Activated CD4-positive, alpha-beta T cell treated with anti-CD3 and anti-CD28 coated beads, Interleukin-2, amount 50 U/mL, for 16 hours (primary cell): ENCODE measurements at regions not wholly inside any gene's neighbourhood (a gene's known extent, or its start where the extent isn't known, plus 50 kb on each side); places are given as distances from the start of the nearest gene placed in this dataset.
"Not testable (repeated sequence)": the region's sequence is repeated elsewhere in the genome, so short reads cannot be mapped to it uniquely, and the experiment has no call there.

Experiments used
- DNase-seq: peaks from one replicate; pipeline ENCODE4 v3.0.0-alpha.2; 2020

DNA sequence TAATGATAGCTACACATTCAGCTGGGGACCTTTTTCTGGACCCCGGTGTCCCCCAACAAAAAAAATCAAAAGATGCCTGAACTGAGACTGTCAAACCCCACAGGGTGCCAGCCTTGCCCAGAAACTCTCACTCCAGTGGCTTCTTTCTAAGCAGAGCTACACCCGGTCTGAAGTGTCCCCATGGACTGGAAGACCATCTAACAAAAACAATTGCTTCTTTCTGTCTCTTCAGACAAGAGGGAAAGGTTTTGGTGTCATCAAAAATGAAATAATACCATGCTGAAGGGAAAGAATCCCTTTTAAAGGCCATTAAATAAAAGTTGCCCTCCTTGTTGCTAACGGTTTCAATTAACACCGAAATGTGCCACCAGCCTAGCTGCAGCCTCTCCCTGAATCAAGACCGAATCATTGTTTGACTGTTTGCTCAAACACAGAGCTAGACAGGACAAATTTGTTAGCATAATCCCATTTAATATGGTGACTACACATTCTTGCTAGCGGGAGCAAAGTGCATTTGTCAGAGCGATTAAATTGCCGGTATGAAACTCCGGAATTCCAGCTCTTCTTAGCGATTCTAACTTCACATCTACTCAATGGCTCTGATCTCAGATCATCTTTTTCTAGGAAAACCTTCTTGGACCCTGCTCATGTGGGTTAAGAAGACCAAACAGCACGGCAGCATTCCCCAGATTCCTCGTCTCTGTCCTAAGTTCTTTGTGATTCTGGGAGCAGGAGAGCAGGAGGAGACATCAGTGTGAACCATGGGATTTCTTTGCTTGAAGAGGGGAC lies 397.5 kb upstream of the PRKCQ start:
- DNase-seq: no peak

DNA sequence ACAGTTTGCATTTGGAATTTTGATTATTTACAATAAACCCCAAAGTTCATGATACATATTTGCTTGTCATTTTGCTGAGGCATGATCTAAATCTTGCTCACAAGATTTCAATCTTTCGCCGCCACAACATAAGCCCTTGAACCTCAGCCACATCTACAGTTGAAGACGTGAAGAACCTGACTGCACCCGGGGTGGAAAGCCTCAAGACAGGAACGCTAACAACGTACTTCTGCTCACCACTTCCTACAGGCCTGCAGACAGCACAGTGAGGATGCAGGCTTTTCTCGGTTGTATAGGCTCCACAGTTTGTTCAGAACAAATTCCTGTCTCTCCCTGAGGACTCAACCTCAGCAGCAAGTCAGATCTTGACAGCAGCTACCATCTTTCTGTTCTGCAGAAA lies 393.8 kb upstream of the PRKCQ start:
- peak; percentile 15 for DNase-seq

DNA sequence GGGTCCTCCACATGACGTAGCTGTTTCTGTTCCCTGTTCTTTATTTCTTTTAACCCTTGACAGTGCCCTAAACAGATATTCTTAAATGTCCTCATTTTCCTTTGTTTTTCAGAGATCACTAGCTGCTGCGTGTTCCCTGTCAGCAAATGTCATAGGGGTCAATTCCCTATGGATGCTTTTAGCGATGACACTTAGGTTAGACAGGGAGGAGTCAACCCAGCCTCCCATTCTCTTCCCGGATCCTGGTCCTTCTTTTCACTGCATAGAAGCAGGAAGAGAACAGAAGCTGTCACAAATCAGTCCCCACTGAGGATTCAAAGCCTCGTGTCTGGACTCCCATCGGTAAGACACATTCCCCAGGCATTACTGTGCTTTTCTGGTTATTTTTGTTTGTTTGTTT lies 392.1 kb upstream of the PRKCQ start:
- DNase-seq: no peak

DNA sequence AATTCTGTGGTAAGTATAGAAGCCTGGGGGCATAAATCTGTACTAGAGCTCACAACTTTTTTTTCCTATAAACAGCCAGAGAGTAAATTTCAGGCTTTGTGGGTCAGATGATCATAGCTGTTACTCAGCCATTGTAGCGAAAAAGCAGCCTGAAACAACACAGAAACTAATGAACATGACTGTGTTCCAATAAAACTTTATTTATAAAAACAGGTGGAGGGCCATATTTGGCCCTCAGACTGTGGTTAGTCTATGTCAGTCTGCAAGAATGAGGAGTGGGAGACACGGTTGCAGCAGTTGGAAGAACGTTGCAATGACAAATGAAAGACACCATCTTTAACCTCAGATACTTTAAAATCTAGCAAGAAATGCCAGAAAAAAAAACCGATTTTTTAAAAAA lies 389.6 kb upstream of the PRKCQ start:
- no peak for DNase-seq

DNA sequence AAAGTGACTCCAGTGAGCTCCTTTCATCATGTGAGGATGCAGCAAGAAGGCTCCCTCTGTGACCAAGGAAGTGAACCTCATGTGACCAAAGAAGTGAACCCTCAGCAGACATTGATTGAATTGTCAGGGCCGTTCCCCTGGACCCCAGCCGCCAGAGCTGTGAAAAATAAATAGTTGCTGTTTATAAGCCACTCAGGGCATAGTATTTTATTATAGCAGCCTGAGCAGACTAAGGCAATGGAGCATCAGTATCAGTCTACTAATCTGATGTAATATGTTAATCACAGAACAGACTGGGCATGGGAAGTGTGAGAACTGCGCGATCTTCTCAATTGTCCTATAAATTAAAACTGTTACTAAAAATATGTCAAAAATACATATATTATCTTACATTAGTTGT lies 384.5 kb upstream of the PRKCQ start:
- no peak for DNase-seq

DNA sequence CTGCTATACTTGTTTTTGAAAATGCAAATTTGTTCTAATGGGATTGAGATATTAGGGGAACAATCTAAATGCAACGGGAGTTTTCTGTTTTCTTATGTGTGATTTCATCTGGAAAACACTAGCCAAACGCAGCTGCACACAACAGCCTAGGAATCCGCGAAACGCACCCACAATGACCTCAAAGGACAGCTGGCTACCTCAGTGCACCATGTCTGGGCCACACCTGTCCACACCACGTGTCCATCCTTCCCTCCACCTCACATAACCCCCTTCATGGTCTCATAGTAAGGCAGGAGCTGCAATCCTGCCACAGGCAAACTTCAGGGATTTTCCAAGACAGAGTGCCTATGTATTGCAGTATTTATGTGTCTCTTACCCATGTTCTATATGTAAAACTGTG lies 382.5 kb upstream of the PRKCQ start:
- DNase-seq: no peak

DNA sequence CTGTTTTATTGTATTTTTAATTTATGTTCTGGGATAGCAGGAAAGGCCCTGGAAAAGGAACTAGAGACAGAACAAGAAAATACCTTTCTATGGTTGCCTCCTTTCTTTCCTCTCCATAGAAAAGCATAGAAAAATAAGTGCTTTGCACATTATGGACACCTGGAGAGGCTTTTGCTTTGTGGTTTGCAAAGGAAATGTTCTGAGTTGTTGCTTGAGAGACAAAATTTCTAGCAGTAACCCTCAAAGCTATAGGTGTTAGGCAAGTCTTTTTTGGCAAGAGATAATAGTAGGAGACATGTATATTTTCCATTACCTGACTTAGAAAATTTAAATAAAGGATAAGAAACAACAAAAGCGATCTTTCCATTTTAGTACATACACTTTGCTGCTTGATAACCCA lies 378.6 kb upstream of the PRKCQ start:
- no peak for DNase-seq

DNA sequence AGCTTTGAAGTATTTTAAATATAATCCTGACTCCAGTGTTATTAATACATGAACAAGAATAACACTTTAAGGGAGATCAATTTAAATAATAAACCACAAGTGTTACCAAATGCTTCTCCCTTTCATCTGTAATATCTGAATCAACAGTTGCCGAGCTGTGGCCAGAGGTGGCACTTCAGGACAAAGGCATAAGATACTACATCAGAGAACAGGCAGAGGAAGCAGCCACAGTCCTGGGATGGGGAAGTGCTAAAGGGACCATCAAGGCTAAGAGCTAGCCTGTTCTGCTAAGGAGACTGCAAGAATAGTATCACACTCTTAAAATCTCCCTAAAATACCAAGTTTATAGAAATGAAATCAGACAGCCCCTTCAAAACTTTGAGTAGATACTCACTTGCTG lies 378.2 kb upstream of the PRKCQ start:
- no peak for DNase-seq

DNA sequence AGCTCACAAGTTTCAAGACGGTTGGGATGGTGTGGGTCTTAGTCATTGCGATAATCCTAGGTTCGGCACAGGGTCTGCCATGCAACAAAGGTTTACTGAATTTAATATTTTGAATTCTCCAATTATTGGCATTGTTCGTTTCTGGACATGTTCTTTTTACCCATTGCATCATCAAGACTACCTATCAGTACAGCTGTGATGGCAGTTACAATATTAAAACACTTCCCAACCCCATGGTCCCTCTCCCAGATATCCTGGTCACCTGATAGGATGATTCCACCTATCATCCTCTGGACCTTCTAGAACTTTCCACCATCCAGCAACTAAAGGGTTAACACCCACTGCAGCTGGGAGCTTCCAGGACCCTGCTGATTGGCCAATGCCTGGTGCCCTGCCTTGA lies 377.8 kb upstream of the PRKCQ start:
- DNase-seq: no peak

DNA sequence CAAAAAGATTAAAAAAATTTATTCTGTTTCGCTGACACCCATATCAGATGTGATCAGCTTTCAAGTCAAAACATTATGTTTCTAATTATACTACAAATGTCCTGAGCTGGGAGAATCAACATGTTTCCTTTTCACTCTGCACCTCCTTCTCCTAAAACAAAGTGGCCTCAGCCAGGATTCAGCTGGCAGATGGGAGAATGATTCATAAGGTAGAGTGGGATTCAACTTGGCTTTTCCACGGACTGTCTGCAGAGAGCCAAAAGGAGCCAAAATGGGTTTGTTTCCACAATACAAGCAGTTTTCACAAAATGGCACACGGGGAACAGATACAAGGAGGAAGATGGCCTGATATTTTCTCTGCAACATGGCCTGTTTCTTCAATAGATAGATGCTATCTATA lies 376.5 kb upstream of the PRKCQ start:
- no peak for DNase-seq

DNA sequence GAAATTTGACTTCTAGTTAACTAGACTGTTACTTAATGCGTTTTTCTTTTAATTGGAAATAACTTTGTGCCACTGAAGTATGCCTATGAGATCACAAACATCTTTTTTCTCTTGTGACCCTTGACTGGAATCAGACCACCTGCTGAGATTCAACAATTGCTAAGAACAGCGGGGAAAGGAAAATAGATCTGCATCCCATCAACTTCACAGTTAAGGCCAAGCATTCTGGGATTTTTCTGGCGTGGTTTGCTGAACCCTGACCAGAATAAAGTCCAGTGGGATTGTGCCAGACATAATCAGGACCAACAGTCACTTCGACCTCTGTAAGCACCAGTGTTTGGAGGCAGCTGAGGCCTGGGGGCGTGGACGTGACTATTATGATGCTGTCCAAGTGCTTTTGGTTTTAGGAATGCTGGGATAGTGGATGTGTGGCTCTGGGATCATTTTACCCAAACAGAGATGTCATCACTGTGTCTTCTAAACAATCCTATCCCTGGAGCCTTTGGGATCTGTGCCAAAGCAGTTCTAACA lies 373.3 kb upstream of the PRKCQ start:
- no peak for DNase-seq

DNA sequence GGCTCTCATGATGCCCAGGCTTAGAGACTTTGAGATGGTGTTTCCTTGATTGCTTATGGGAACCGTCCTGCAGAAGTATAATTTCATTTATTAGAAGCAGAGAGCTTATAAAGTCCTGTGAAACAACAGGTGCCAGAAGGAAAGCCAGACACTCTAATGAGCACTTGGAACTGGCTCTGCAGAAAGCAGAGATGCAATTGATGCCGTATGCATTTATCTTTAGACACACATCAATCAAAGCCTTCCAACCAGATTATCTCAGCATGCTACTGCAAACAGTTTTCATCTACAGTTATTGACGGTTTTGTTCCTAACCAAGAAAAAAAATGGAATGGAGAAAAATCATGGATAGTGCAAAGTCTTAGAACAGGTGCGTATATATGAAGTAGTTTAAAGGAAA lies 371.7 kb upstream of the PRKCQ start:
- no peak for DNase-seq

DNA sequence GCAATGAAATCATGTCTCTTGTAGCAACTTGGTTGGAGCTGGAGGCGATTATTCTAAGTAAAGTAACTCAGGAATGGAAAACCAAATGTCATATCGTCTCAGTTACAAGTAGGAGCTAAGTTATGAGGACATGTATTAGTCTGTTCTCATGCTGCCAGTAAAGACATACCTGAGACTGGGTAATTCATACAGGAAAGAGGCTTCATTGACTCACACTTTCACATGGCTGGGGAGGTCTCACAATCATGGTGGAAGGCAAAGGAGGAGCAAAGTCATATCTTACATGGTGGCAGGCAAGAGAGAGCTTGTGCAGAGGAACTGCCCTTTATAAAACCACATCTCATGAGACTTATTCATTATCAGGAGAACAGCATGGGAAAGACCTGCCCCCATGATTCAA lies 370.1 kb upstream of the PRKCQ start:
- DNase-seq: no peak

DNA sequence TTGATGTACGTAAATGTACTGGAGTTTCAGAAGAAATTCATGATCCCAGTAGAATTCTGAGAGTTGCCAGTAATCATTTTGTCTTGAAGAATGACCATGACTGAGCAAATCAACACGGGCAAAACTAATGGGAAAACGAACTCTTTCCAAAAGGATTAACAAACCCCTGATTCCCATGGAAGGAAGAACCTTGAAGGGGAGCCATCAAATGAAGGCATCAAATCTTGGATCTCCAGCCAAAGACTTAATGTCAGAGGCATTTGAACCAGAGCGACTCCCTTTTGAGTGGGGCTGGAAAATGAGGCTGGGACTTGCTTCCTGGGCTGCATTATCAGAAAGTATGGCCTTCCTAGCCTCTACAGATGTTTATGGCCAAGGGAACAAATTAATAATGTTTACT lies 364.4 kb upstream of the PRKCQ start:
- no peak for DNase-seq

DNA sequence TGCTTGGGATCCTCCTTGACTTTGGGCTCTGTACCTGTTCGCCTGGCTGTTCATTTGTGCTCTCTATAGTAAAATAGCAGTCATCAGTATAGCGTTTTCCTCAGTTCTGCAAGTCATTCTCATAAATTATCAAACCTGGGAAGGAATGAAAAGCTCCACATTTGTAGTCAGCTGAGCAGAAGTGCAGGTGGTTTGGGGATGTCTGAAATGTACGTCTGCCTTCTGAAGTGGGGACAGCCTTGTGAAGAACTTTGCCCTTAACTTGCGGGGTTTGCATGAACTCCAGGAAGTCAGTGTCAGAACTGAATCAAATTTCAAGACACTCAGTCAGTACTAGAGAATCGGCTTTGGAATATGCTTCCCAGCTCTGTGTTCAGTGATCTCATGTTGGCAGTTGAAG lies 358.3 kb upstream of the PRKCQ start:
- DNase-seq: no peak

DNA sequence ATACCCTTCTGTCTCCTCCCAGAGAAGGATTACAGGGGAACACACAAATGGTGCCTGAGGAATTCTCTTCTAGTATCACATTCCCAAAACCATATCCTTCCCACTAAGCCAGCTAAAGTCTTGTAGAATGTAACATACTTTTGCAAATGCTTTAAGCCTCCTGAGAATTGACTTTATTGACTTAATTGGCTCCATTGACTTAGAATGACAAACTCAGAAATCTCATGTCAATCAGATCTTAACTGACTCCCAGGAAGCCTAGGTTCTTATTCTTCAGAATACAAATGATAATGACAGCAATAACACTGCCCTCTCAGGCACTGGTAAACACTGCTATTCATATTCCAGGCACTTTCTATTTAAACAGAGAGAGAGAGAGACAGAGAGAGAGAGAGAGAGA lies 356.9 kb upstream of the PRKCQ start:
- no peak for DNase-seq

DNA sequence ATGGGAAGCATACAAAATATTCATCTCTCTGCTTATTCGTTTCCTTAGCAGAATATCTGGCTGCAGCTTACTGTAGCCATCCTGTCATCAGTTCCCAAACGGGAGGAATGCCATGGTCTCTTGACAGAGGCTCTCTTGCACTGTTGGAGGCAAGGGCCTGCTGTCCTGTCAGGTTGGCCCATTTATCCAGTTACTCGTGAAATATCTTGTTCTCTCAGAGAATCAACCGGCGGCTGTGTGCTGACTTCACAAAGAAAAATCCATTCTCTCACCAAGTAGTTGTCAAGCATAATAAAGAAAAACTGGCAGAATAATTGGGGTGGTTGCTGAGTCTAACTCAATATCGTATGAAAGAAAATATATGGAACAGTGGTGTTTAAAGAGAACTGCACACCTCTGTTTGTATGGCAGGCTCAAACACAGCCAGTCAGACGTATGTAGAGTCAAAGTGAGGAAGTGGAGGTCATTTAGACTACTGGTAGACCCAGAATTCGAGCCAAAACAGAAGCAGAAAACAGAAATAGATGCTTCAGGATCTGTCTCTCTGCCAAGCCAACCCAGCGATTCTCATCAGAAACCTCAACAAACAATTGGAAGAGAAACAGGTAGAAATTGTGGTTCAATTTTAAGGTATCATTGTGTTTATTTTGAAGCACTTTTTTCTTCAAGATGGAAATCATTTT lies 349.2 kb upstream of the PRKCQ start:
- DNase-seq: no peak

DNA sequence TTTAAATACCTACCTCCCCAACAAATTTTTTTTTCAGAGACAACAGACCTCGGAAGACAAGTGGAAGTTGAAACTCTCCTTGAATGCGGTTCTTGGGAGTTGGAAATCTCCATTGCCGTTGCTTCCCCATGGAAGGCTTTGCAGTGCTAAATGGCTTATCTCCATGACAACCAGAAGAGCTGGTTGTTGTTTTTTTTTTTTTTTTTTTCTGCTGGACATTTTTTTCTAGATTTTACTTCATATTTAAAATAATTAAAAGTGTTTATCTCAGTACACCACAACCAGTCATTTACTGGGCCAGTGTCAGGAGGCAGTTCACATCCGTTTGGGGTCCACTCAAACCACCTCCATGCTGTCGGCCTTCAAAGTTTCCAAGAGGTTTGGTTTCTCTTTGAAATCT lies 348.5 kb upstream of the PRKCQ start:
- no peak for DNase-seq

DNA sequence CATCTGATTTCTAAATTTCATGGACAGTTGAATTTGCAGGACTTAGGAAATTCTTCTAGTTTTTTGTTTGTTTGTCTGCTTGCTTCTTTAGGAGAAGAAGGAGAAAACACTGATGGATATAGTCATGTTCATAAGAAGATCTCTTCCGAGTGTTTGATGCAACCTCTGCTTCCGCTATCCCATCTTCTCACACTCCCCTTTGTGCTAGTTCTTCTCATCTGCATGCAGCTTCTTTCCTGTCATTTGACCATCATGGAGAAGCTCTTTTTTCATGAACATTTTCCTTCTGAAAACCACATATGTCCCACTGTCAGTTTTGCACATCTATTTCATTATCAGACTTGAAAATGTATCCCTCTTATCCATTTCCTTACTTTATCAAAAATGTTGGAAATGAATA lies 346.9 kb upstream of the PRKCQ start:
- no peak for DNase-seq

DNA sequence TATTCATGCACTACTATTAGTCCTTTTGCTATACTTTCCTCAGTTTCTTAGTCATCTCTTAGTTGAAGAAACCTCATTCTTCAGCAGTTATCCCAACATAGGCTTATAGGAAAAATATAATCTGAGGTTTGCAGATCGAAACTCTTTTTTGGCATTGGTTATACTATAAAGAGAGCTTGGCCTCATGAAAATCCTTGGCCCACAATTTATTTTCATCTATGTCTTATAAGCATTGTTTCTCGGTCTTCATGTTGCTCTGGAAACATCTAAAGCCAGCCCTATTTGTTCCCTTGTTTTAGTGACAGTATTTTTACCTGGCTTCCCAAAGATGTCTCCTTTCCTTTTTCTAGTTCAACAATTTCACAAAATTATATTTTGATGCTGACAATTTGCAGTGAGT lies 345.1 kb upstream of the PRKCQ start:
- DNase-seq: no peak

DNA sequence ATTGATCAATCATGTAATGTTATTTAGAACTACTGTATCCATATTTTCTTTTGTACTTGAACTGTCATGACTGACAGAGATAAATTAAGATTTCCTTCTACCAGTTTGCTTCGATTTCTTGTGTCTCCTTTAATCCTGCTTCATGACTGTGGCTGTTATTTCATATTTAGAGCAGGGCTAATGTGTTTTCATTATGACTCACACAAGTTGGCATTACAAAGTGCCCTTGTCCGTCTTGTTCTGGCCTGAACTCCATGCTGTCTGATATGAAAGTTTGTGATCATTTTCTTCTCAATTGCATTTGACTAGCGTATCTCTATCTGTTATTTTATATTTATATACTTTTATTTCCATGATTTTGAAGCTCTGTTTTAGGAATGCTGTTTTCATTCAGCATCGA lies 344.1 kb upstream of the PRKCQ start:
- DNase-seq: no peak

DNA sequence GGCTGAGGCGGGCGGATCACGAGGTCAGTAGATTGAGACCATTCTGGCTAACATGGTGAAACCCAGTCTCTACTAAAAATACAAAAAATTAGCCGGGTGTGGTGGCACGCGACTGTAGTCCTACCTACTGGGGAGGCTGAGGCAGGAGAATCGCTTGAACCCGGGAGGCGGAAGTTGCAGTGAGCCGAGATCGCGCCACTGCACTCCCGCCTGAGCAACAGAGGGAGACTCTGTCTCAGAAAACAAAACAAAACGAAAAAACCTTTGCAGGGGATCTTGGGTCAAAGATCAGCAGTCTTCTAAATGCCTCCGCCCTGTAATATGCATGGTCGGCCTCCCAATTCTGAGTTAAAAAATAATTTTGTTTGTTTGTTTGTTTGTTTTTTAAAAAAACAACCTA lies 340.9 kb upstream of the PRKCQ start:
- DNase-seq: not testable (repeated sequence)

DNA sequence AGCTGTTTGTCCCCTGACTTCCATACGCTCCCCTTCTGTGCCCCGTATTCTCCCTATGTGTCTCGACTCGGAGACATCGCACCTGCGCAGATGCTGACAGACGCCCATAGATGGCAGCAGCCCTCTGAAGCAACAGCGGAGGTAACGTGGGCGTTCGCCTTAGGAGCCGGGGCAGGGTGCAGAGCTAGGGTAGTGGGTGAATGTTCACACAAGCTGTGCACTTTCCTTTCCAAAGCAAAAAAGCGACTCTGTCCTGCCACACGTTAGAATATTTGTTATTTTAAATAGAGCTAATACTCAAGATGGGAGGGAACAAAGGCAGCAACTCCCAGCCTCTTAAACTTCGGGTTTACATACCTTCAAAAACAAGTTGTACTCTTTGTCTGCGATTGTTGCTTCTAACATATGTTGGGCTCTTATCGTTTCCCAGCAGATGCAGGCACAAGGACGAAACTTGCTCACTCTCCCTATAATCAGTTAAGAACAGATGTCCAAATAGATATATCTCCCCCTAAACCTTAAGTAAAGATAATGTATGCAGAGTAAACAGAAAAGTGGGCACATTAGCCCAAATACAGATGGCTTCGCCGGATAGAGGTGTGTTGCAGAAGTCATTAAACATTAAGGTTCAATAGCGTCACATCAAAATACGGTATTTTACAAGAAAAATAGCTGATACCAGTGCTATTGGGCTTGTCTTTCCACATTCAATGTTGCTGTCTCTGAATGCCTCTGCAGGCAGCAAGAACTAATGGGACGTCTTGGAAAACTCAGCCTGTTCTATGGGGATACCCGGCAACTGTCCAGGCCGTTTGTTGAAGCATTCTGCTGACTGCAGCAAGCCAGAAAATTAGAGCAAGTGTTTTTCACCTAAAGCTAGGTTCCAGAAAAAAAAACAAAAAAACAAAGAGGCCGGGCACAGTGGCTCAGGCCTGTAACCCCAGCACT lies 340.3 kb upstream of the PRKCQ start:
- DNase-seq: peak; percentile 82

DNA sequence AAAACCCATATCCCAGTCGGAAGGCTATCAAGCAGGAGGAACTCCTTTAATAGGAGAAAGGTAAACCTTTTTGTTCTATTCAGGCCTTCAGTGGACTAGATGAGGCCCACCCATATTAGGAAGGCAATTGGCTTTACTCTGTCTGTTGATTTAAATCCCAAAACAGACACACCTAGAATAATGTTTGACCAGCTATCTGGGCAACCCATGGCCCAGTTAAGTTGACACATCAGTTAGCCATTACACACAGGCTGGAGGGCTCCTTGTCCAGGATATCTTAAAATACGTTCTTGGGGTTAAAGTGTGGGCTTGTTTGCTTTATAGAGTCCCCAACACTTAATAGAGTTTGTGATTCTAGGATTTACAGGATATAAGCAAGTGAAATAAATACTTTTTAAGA lies 339.0 kb upstream of the PRKCQ start:
- no peak for DNase-seq
